ENCODE measurements at regions not wholly inside any gene's neighbourhood (a gene's known extent, or its start where the extent isn't known, plus 50 kb on each side); places are given as distances from the start of the nearest gene placed in this dataset.

GRCh38 chr4:19298998-19299397 is 952.7 kb upstream of the SLIT2 start:
- no peak overlapping the region for H3K4me3 ChIP-seq (ENCODE audit: low read depth, low read length)
- ChIA-PET CTCF (no interaction called here), POLR2A (no interaction called here)
- no peak for DNase-seq (ENCODE audit: low read depth, low spot score)
- no peak overlapping the region for H3K27ac ChIP-seq (ENCODE audit: low read depth, low read length)
- H3K27me3 ChIP-seq (ENCODE audit: control insufficient read depth, insufficient read depth, low read length) = no peaks in the 10 kb centered on the region
- no peak for TF ChIP-seq CTCF (IDR thresholded peaks at IDR 0.05; ENCODE audit: low read depth, low read length)
- H3K9me3 ChIP-seq (ENCODE audit: control insufficient read depth, insufficient read depth, low read length) = no peaks in the 10 kb centered on the region

- no peak overlapping the region for H3K4me3 ChIP-seq (ENCODE audit: low read depth, low read length)
- DNase-seq (ENCODE audit: low read depth, low spot score) = no peak
- H3K27ac ChIP-seq (ENCODE audit: low read depth, low read length) = no peak overlapping the region
- H3K27me3 ChIP-seq (ENCODE audit: control insufficient read depth, insufficient read depth, low read length) = no peaks in the 10 kb centered on the region
- ChIA-PET POLR2A (no interaction called here), CTCF (no interaction called here)
- no peaks in the 10 kb centered on the region for H3K9me3 ChIP-seq (ENCODE audit: control insufficient read depth, insufficient read depth, low read length)
- no peak for TF ChIP-seq CTCF (IDR thresholded peaks at IDR 0.05; ENCODE audit: low read depth, low read length)
These were observed 957.9 kb upstream of the SLIT2 start for GRCh38 chr4:19293781-19294180.

GRCh38 chr4:19293080-19293479 is 958.6 kb upstream of the SLIT2 start:
- CTCF ChIA-PET = no interaction called here
- TF ChIP-seq CTCF (IDR thresholded peaks at IDR 0.05; ENCODE audit: low read depth, low read length) = no peak

GRCh38 chr4:19286924-19287323 is 964.8 kb upstream of the SLIT2 start:
- ChIA-PET POLR2A (no interaction called here), CTCF (no interaction called here)
- TF ChIP-seq CTCF (IDR thresholded peaks at IDR 0.05; ENCODE audit: low read depth, low read length) = no peak
- no peak for DNase-seq (ENCODE audit: low read depth, low spot score)
- no peak overlapping the region for H3K27ac ChIP-seq (ENCODE audit: low read depth, low read length)
- H3K27me3 ChIP-seq (ENCODE audit: control insufficient read depth, insufficient read depth, low read length) = no peaks in the 10 kb centered on the region
- H3K4me3 ChIP-seq (ENCODE audit: low read depth, low read length) = no peak overlapping the region
- H3K9me3 ChIP-seq (ENCODE audit: control insufficient read depth, insufficient read depth, low read length) = no peaks in the 10 kb centered on the region

More at GRCh38 chr4:19293080-19293479, 958.6 kb upstream of the SLIT2 start:
- POLR2A ChIA-PET = no interaction called here
- Histone ChIP-seq H3K27ac (ENCODE audit: low read depth, low read length) (no peak overlapping the region), H3K4me3 (ENCODE audit: low read depth, low read length) (no peak overlapping the region), H3K27me3 (ENCODE audit: control insufficient read depth, insufficient read depth, low read length) (no peaks in the 10 kb centered on the region), H3K9me3 (ENCODE audit: control insufficient read depth, insufficient read depth, low read length) (no peaks in the 10 kb centered on the region)
- no peak for DNase-seq (ENCODE audit: low read depth, low spot score)

- no peak for DNase-seq (ENCODE audit: low read depth, low spot score)
- H3K9me3 ChIP-seq (ENCODE audit: control insufficient read depth, insufficient read depth, low read length) = no peaks in the 10 kb centered on the region; the same call in 1 of the 2 replicates
- TF ChIP-seq CTCF (IDR thresholded peaks at IDR 0.05; ENCODE audit: low read depth, low read length) = no peak
- ChIA-PET POLR2A (no interaction called here), CTCF (no interaction called here)
- H3K27ac ChIP-seq (ENCODE audit: low read depth, low read length) = no peak overlapping the region
- H3K4me3 ChIP-seq (ENCODE audit: low read depth, low read length) = no peak overlapping the region
- no peaks in the 10 kb centered on the region for H3K27me3 ChIP-seq (ENCODE audit: control insufficient read depth, insufficient read depth, low read length)
These were observed 966.6 kb upstream of the SLIT2 start for GRCh38 chr4:19285146-19285545.
